ENCODE measurements at regions not wholly inside any gene's neighbourhood (a gene's known extent, or its start where the extent isn't known, plus 50 kb on each side); places are given as distances from the start of the nearest gene placed in this dataset.
"Not testable (repeated sequence)": the region's sequence is repeated elsewhere in the genome, so short reads cannot be mapped to it uniquely, and the experiment has no call there.

GRCh38 chr22:19607192-19608002, 83.2 kb upstream of the CLDN5 start:
- TF ChIP-seq CTCF (IDR thresholded peaks at IDR 0.05; ENCODE audit: low read depth, low read length, missing control alignments) = no peak
- in situ Hi-C loops (cut with HindIII; ENCODE audit: low sequenced_read_pairs) = no loop called here
- H3K4me3 ChIP-seq (ENCODE audit: low read depth, low read length) = no peak overlapping the region
- no peak for DNase-seq (ENCODE audit: low read depth)

DNA sequence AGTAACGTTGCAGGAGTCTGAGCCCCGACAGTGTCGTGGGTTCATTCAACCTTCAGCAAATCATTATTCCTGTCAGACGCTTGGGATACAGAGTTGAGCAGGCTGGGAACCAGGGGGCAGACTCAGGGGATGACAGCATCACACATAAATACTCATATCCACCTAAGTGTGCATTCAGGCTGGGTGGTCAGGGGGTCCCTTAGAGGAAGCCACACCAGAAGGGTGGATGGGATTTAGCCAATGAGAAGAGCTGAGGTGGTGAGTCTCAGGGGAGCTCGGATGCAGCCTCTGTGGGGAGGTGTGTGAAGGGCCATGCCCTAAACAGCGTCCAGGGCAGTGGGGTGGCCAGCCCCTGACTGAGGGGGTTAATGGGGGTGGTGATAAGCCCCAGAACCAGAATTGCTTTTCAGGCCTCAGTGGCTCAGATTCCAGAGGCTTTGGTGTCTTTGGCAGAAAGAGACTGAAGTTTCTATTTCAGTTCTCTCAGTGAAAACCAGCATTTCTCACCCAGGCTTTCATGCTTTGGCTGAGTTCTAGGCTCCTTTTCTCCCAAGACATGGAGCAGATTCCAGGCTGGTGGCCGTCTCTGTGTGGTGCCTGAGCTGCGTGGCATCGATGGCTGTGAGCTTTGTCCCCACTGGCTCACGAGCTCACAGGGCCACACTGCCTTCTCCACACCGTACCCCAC, 83.9 kb upstream of the CLDN5 start:
- TF ChIP-seq CTCF (IDR thresholded peaks at IDR 0.05; ENCODE audit: low read depth, low read length, missing control alignments) = no peak
- no peak for DNase-seq (ENCODE audit: low read depth)
- in situ Hi-C loops (cut with HindIII; ENCODE audit: low sequenced_read_pairs) = no loop called here
- H3K4me3 ChIP-seq (ENCODE audit: low read depth, low read length) = no peak overlapping the region

DNA sequence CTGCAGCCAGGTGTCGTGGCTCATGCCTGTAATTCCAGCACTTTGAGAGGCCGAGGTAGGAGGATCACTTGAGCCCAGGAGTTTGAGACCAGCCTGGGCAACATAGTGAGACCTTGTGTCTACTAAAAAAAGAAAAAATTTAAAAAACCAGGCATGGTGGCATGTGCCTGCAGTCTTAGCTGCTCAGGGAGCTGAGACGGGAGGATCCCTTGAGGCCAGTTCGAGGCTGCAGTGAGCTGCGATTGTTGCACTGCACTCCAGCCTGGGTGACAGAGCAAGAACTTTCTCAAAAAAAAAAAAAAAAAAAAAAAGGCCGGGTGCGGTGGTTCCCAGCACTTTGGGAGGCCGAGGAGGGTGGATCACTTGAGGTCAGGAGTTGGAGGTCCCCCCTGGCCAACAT, 85.5 kb upstream of the CLDN5 start:
- DNase-seq (ENCODE audit: low read depth); in situ Hi-C loops (cut with HindIII; ENCODE audit: low sequenced_read_pairs); H3K4me3 ChIP-seq (ENCODE audit: low read depth, low read length): not testable (repeated sequence)

- no peak for DNase-seq (ENCODE audit: low read depth)
- in situ Hi-C loops (cut with HindIII; ENCODE audit: low sequenced_read_pairs) = no loop called here
- no peak overlapping the region for H3K4me3 ChIP-seq (ENCODE audit: low read depth, low read length)
- TF ChIP-seq CTCF (IDR thresholded peaks at IDR 0.05; ENCODE audit: low read depth, low read length, missing control alignments) = no peak
Measured at GRCh38 chr22:19610518-19611253, 86.5 kb upstream of the CLDN5 start.

DNA sequence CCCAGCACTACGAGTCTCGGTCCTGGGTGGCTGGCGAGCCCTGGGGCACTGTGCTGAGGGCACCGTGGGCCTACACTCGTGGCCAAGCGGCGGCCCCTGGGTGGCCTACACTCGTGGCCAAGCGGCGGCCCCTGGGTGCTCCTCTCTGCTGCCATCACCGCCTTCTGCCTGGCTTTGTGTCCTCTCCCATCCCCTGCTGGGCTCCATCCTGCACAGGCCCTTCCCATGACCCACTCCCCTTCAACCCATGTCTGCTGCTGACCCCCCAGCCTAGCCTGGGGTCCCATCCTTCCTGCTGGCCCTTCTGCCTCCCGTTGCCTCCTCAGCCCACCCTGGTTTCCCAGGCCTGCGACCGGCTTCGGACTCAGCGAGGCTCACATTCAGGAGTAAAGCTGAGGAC, 87.4 kb upstream of the CLDN5 start:
- in situ Hi-C loops (cut with HindIII; ENCODE audit: low sequenced_read_pairs) = no loop called here
- H3K4me3 ChIP-seq (ENCODE audit: low read depth, low read length) = no peak overlapping the region
- no peak for DNase-seq (ENCODE audit: low read depth)
- TF ChIP-seq CTCF (IDR thresholded peaks at IDR 0.05; ENCODE audit: low read depth, low read length, missing control alignments) = no peak

- H3K4me3 ChIP-seq (ENCODE audit: low read depth, low read length) = no peak overlapping the region
- DNase-seq (ENCODE audit: low read depth) = no peak
- in situ Hi-C loops (cut with HindIII; ENCODE audit: low sequenced_read_pairs) = no loop called here
- no peak for TF ChIP-seq CTCF (IDR thresholded peaks at IDR 0.05; ENCODE audit: low read depth, low read length, missing control alignments)
Measured at GRCh38 chr22:19612866-19613572, 88.8 kb upstream of the CLDN5 start.
